SK-N-SH (cell line): ENCODE measurements at regions not wholly inside any gene's neighbourhood (a gene's known extent, or its start where the extent isn't known, plus 50 kb on each side); places are given as distances from the start of the nearest gene placed in this dataset.

ENCODE experiments used
- CTCF ChIA-PET: fragments of 300-600, 350-600 bp; formaldehyde crosslinking; extraction: SDS; loops from one replicate; lab custom pipeline; 2021; lab: Yijun Ruan, JAX
- POLR2A ChIA-PET: fragments of 350-600 bp; sonication (Branson Sonifier 250); formaldehyde crosslinking; extraction: SDS; loops from one replicate; lab custom pipeline; 2020; ENCODE audit warnings: antibody characterized with exemption, inconsistent platforms; lab: Yijun Ruan, JAX
- DNase-seq: peaks from one replicate; pipeline ENCODE4 v3.0.0; 2012
- H2AFZ ChIP-seq: fragments of 200-600 bp; sonication (generic); 2 replicates; pipeline ENCODE4 v1.8.1; 2016; ENCODE audit warnings: antibody characterized with exemption, mild to moderate bottlenecking, low read depth
- H3F3A ChIP-seq: fragments of 200-600 bp; sonication (generic); replicated peaks from 2 replicates; pipeline ENCODE3; 2016; ENCODE audit warnings: antibody characterized with exemption, mild to moderate bottlenecking; ENCODE audit not compliant: insufficient read depth
- H3K27ac ChIP-seq, 2 experiments: fragments of 200-500 bp in 1 of 2; fragments of 200-600 bp in 1 of 2; sonication (Bioruptor generic) in 1 of 2; sonication (generic), shearing (Covaris generic) in 1 of 2; 2 replicates each; pipeline versions ENCODE4 v1.5.1 to v1.6.1; 2014 to 2016; ENCODE audit warnings: low read depth in 2 of 2, inconsistent platforms in 1 of 2, low read length in 1 of 2, mild to moderate bottlenecking in 1 of 2, mixed read lengths in 1 of 2
- H3K27me3 ChIP-seq: fragments of 200-600 bp; sonication (generic), shearing (Covaris generic); 2 replicates; pipeline ENCODE4 v1.6.1; 2016; ENCODE audit warnings: mixed run types; ENCODE audit not compliant: insufficient read depth
- H3K36me3 ChIP-seq, 2 experiments: fragments of 200-500 bp in 1 of 2; fragments of 200-600 bp in 1 of 2; sonication (Bioruptor generic) in 1 of 2; sonication (generic) in 1 of 2; replicated peaks in 1 of 2; 2 replicates each; pipeline versions ENCODE3 to v1.5.1; 2014 to 2016; ENCODE audit warnings: low read length in 1 of 2, mild to moderate bottlenecking in 1 of 2; ENCODE audit not compliant: insufficient read depth in 2 of 2, control insufficient read depth in 1 of 2
- H3K4me1 ChIP-seq, 2 experiments: fragments of 200-500 bp in 1 of 2; fragments of 200-600 bp in 1 of 2; sonication (Bioruptor generic) in 1 of 2; sonication (generic), shearing (Covaris generic) in 1 of 2; 2 replicates each; pipeline versions ENCODE4 v1.5.1 to v1.6.1; 2014 to 2016; ENCODE audit warnings: low read depth in 1 of 2, low read length in 1 of 2, mixed run types in 1 of 2; ENCODE audit not compliant: insufficient read depth in 2 of 2, control insufficient read depth in 1 of 2
- H3K4me2 ChIP-seq: fragments of 200-600 bp; sonication (generic), shearing (Covaris generic); 2 replicates; pipeline ENCODE4 v1.6.1; 2017; ENCODE audit warnings: mixed run types
- H3K4me3 ChIP-seq, 2 experiments: fragments of 200-500 bp in 1 of 2; fragments of 200-600 bp in 1 of 2; sonication (Bioruptor generic) in 1 of 2; sonication (generic), shearing (Covaris generic) in 1 of 2; 2 replicates each; pipeline versions ENCODE4 v1.5.1 to v1.8.1; 2014 to 2016; ENCODE audit warnings: low read depth in 2 of 2, inconsistent platforms in 1 of 2, low read length in 1 of 2, mild to moderate bottlenecking in 1 of 2, mixed read lengths in 1 of 2, moderate library complexity in 1 of 2
- H3K79me2 ChIP-seq: fragments of 200-600 bp; sonication (generic); 2 replicates; pipeline ENCODE4 v1.8.1; 2017; ENCODE audit warnings: mild to moderate bottlenecking; ENCODE audit not compliant: insufficient read depth
- H3K9ac ChIP-seq: fragments of 200-600 bp; sonication (generic); 2 replicates; pipeline ENCODE4 v1.6.1; 2017; ENCODE audit warnings: mixed run types
- H3K9me2 ChIP-seq: fragments of 200-600 bp; sonication (generic); 2 replicates; pipeline ENCODE4 v1.6.1; 2017; ENCODE audit warnings: mixed run types
- H3K9me3 ChIP-seq: fragments of 200-600 bp; sonication (generic); 2 replicates; pipeline ENCODE4 v1.6.1; 2017; ENCODE audit warnings: mixed run types, mild to moderate bottlenecking, moderate library complexity
- H4K20me1 ChIP-seq: fragments of 200-600 bp; sonication (generic); 2 replicates; pipeline ENCODE4 v1.6.1; 2017; ENCODE audit warnings: mild to moderate bottlenecking, mixed run types; ENCODE audit not compliant: insufficient read depth
- ELF1 ChIP-seq: IDR thresholded peaks from 2 replicates; pipeline ENCODE4 v1.4.0; 2012
- EP300 ChIP-seq, 2 experiments: IDR thresholded peaks; 2 replicates each; pipeline versions ENCODE4 v1.4.0 to v1.6.1; 2012; ENCODE audit warnings: borderline replicate concordance in 1 of 2, low read depth in 1 of 2, low read length in 1 of 2
- EZH2phosphoT487 ChIP-seq: fragments of 200-600 bp; sonication (generic); IDR thresholded peaks from 2 replicates; pipeline ENCODE4 v1.6.1; 2017; ENCODE audit warnings: low read depth, mixed run types, mild to moderate bottlenecking, antibody characterized with exemption, moderate library complexity, borderline replicate concordance
- FOSL2 ChIP-seq: IDR thresholded peaks from 2 replicates; pipeline ENCODE4 v1.4.0; 2012; ENCODE audit warnings: low read depth, mild to moderate bottlenecking, moderate library complexity, borderline replicate concordance
- FOXM1 ChIP-seq: IDR thresholded peaks from 2 replicates; pipeline ENCODE4 v1.4.0; 2012; ENCODE audit warnings: low read depth, mild to moderate bottlenecking
- GATA2 ChIP-seq: sonication (generic); formaldehyde crosslinking; IDR thresholded peaks from 2 replicates; pipeline ENCODE4 v1.5.0; 2020; ENCODE audit warnings: mild to moderate bottlenecking, missing genetic modification reagents
- MEF2A ChIP-seq: IDR thresholded peaks from 2 replicates; pipeline ENCODE4 v1.4.0; 2012; ENCODE audit warnings: low read depth, borderline replicate concordance
- MXI1 ChIP-seq: IDR thresholded peaks from 2 replicates; pipeline ENCODE4 v1.6.1; 2012; ENCODE audit warnings: mild to moderate bottlenecking, low read depth, low read length, improper control_type of control experiment
- NFIC ChIP-seq: IDR thresholded peaks from 2 replicates; pipeline ENCODE4 v1.4.0; 2012; ENCODE audit warnings: borderline replicate concordance
- RFX5 ChIP-seq: IDR thresholded peaks from 2 replicates; pipeline ENCODE4 v1.6.1; 2012; ENCODE audit warnings: mild to moderate bottlenecking, improper control_type of control experiment, low read length
- RXRA ChIP-seq: IDR thresholded peaks from 2 replicates; pipeline ENCODE4 v1.4.0; 2012; ENCODE audit warnings: low read depth, mild to moderate bottlenecking, borderline replicate concordance
- SMC3 ChIP-seq: IDR thresholded peaks from 2 replicates; pipeline ENCODE4 v1.6.1; 2012; ENCODE audit warnings: low read depth, low read length, improper control_type of control experiment
- TAF1 ChIP-seq: IDR thresholded peaks from 2 replicates; pipeline ENCODE4 v1.6.1; 2012; ENCODE audit warnings: low read depth, mild to moderate bottlenecking, low read length, moderate library complexity, borderline replicate concordance
- TCF12 ChIP-seq: IDR thresholded peaks from 2 replicates; pipeline ENCODE4 v1.4.0; 2012
- YY1 ChIP-seq: IDR thresholded peaks from 2 replicates; pipeline ENCODE4 v1.4.0; 2012; ENCODE audit warnings: low read depth, mild to moderate bottlenecking
- WGBS: methylation state at CpG from one replicate; pipeline ENCODE4 v1.1.6; 2017; ENCODE audit warnings: low lambda C conversion rate; 5-methylcytosine and 5-hydroxymethylcytosine counted together
- TF ChIP-seq, protein P1 (sequence below): IDR thresholded peaks from 2 replicates; pipeline ENCODE4; 2012
- TF ChIP-seq, protein P2 (sequence below): IDR thresholded peaks from 2 replicates; pipeline ENCODE4 v1.4.0; 2012; ENCODE audit warnings: low read depth
- TF ChIP-seq, protein P3 (sequence below): IDR thresholded peaks from 2 replicates; pipeline ENCODE4 v1.4.0; 2012; ENCODE audit warnings: low read depth, borderline replicate concordance

DNA sequence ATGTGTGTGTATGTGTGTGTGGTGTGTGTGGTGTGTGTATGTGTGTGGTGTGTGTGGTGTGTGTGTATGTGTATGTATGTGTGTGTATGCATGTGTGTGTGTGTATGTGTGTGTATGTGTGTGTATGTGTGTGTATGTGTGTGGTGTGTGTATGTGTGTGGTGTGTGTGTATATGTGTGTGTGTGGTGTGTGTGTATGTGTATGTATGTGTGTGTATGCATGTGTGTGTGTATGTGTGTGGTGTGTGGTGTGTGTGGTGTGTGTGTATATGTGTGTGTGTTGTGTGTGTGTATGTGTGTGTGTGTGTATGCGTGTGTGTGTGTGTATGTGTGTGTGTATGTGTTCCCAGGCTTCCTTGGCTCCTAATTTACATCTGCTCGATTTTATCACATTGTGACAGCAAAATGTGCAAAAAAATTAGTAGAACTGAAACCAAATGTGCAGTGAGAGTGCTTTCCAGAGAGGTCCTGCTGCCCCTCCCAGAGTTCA, 234.5 kb downstream of the BMP7 start (continued):
- TF ChIP-seq MXI1 = no peak

GRCh38 chr20:57032847-57033246, 233.6 kb downstream of the BMP7 start:
- POLR2A ChIA-PET = no interaction called here

GRCh38 chr20:57034001-57034400, 232.4 kb downstream of the BMP7 start:
- H4K20me1 ChIP-seq = no peaks in the 10 kb centered on the region
- H3K9ac ChIP-seq = no peak overlapping the region
- ChIA-PET POLR2A (no interaction called here), CTCF (interaction anchor here (1.0 to 1.7 kb wide), 2 partner anchors 9 to 39 kb away, joined by 3 to 6 read pairs; no protein-coding TSS in a partner anchor)
- H3K4me2 ChIP-seq = no peak overlapping the region
- H3F3A ChIP-seq = no peaks in the 10 kb centered on the region
- H3K79me2 ChIP-seq = no peaks in the 10 kb centered on the region
- TF ChIP-seq FOXM1 = no peak
- TF ChIP-seq, protein P1, sequence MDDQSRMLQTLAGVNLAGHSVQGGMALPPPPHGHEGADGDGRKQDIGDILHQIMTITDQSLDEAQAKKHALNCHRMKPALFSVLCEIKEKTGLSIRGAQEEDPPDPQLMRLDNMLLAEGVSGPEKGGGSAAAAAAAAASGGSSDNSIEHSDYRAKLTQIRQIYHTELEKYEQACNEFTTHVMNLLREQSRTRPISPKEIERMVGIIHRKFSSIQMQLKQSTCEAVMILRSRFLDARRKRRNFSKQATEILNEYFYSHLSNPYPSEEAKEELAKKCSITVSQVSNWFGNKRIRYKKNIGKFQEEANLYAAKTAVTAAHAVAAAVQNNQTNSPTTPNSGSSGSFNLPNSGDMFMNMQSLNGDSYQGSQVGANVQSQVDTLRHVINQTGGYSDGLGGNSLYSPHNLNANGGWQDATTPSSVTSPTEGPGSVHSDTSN = no peak
- TF ChIP-seq EZH2phosphoT487 = no peak
- TF ChIP-seq, protein P2, sequence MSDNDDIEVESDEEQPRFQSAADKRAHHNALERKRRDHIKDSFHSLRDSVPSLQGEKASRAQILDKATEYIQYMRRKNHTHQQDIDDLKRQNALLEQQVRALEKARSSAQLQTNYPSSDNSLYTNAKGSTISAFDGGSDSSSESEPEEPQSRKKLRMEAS = no peak
- TF ChIP-seq RFX5 = no peak
- TF ChIP-seq ELF1 = no peak
- TF ChIP-seq NFIC = no peak
- no peak for TF ChIP-seq EP300 (IDR thresholded peaks at IDR 0.05; ENCODE audit: borderline replicate concordance in 1 of 2, low read depth in 1 of 2, low read length in 1 of 2)
- TF ChIP-seq SMC3 = no peak
- TF ChIP-seq YY1 = no peak
- TF ChIP-seq TAF1 = no peak
- no peak for TF ChIP-seq MXI1
- no peak for TF ChIP-seq GATA2 (CRISPR knock-in tag)
- TF ChIP-seq FOSL2 = no peak
- no peak for TF ChIP-seq TCF12
- H3K27me3 ChIP-seq = no peaks in the 10 kb centered on the region; the same call in 1 of the 2 replicates
- no peaks in the 10 kb centered on the region for H3K9me2 ChIP-seq
- no peak overlapping the region for H3K4me3 ChIP-seq
- H2AFZ ChIP-seq = no peak overlapping the region
- no peak overlapping the region for H3K27ac ChIP-seq
- 11% methylated on average over 4 of the region's 5 CpGs for WGBS
- H3K36me3 ChIP-seq = no peaks in the 10 kb centered on the region
- no peak for DNase-seq
- no peaks in the 10 kb centered on the region for H3K9me3 ChIP-seq
- peaks cover 0 to 5% of the 10 kb centered on the region in 2 experiments; a peak in 1 of 4 replicates for H3K4me1 ChIP-seq

More at GRCh38 chr20:57032847-57033246, 233.6 kb downstream of the BMP7 start:
- no peaks in the 10 kb centered on the region for H3F3A ChIP-seq
- H3K4me2 ChIP-seq = no peak overlapping the region
- H3K79me2 ChIP-seq = no peaks in the 10 kb centered on the region
- DNase-seq = no peak
- H4K20me1 ChIP-seq = no peaks in the 10 kb centered on the region
- TF ChIP-seq RXRA (no peak), MEF2A (no peak), NFIC (no peak)
- TF ChIP-seq, protein P3, sequence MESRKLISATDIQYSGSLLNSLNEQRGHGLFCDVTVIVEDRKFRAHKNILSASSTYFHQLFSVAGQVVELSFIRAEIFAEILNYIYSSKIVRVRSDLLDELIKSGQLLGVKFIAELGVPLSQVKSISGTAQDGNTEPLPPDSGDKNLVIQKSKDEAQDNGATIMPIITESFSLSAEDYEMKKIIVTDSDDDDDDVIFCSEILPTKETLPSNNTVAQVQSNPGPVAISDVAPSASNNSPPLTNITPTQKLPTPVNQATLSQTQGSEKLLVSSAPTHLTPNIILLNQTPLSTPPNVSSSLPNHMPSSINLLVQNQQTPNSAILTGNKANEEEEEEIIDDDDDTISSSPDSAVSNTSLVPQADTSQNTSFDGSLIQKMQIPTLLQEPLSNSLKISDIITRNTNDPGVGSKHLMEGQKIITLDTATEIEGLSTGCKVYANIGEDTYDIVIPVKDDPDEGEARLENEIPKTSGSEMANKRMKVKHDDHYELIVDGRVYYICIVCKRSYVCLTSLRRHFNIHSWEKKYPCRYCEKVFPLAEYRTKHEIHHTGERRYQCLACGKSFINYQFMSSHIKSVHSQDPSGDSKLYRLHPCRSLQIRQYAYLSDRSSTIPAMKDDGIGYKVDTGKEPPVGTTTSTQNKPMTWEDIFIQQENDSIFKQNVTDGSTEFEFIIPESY = no peak
- TF ChIP-seq, protein P1 = no peak
- no peak overlapping the region for H3K4me3 ChIP-seq
- H3K27me3 ChIP-seq = no peaks in the 10 kb centered on the region; the same call in 1 of the 2 replicates
- CTCF ChIA-PET = interaction anchor here (1.0 to 1.7 kb wide), 2 partner anchors 8 to 37 kb away, joined by 3 to 6 read pairs; no protein-coding TSS in a partner anchor
- no peak overlapping the region for H2AFZ ChIP-seq
- 21% methylated on average over 9 of the region's 9 CpGs for WGBS
- H3K9me3 ChIP-seq = no peaks in the 10 kb centered on the region
- H3K9me2 ChIP-seq = no peaks in the 10 kb centered on the region
- no peaks in the 10 kb centered on the region for H3K36me3 ChIP-seq
- H3K4me1 ChIP-seq = peaks cover 0 to 5% of the 10 kb centered on the region in 2 experiments; a peak in 1 of 4 replicates
- H3K27ac ChIP-seq = no peak overlapping the region
- no peak overlapping the region for H3K9ac ChIP-seq
